Tibial artery (tissue), 4 donors: ENCODE measurements at regions not wholly inside any gene's neighbourhood (a gene's known extent, or its start where the extent isn't known, plus 50 kb on each side); places are given as distances from the start of the nearest gene placed in this dataset.

Source experiments
- DNase-seq, 2 donors: peaks; one replicate each; pipeline ENCODE4 v3.0.0-alpha.2; 2019
- H3K27ac ChIP-seq, 2 donors: fragments of 200-600 bp; sonication (generic) in 1 of 2; 1 replicate in 1 of 2; 2 replicates in 1 of 2; pipeline ENCODE4 v1.5.1; 2018 to 2019; ENCODE audit warnings: mild to moderate bottlenecking in 1 of 2
- H3K27me3 ChIP-seq, 2 donors: fragments of 200-600 bp; sonication (generic) in 1 of 2; one replicate each; pipeline versions ENCODE4 v1.5.1 to v1.6.0; 2016 to 2019
- H3K36me3 ChIP-seq, 3 donors: fragments of 200-600 bp; sonication (generic) in 2 of 3; one replicate each; pipeline ENCODE4 v1.5.1; 2016 to 2019; ENCODE audit warnings: mild to moderate bottlenecking in 2 of 3
- H3K4me1 ChIP-seq, 4 donors: fragments of 200-600 bp; sonication (generic) in 2 of 4; 1 replicate in 3 of 4; 2 replicates in 1 of 4; pipeline ENCODE4 v1.5.1; 2016 to 2019
- H3K4me3 ChIP-seq, 2 donors: fragments of 200-600 bp; sonication (generic) in 1 of 2; 1 replicate in 1 of 2; 2 replicates in 1 of 2; pipeline ENCODE4 v1.5.1; 2018 to 2019; ENCODE audit warnings: mild to moderate bottlenecking in 2 of 2
- H3K9me3 ChIP-seq, 3 donors: fragments of 200-600 bp; sonication (generic) in 1 of 3; one replicate each; pipeline ENCODE4 v1.5.1; 2016 to 2019
- intact Hi-C: fragments of 100-400 bp; cut with DNase I; formaldehyde crosslinking; loops from one replicate; pipeline ENCODE4 v1.15.0; 2023; ENCODE audit warnings: low total_unique reads
- TF ChIP-seq, protein P1 (sequence below), 2 experiments: fragments of 200-600 bp in 1 of 2; fragments of 450-650 bp in 1 of 2; IDR thresholded peaks; one replicate each; pipeline ENCODE4 v1.5.1; 2017 to 2019; ENCODE audit warnings: antibody characterized with exemption in 2 of 2, mild to moderate bottlenecking in 1 of 2, moderate library complexity in 1 of 2

DNA sequence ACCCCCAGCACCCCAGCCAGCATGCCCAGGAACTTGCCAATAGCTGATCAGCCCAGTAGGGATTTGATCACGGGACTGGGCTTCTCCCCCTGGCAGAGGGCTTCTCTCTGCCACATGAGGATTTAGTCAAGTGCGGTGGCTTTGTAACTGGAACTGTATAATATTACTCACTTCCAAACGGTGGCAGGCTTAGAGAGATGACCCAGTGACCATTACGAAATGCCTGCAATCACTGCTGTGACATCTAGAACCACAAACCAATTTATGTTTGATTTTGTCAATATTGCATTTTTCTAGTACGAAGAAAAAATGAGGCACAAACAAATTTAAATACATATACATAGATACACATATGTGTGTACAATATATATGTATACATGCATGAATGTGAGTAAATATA lies 192.1 kb downstream of the ERCC6L2 start:
- intact Hi-C loops = loop anchor here (10.0 kb wide), 1 partner anchor 343 kb away; no protein-coding TSS in a partner anchor
- Histone ChIP-seq H3K27me3 (no peaks in the 10 kb centered on the region), H3K9me3 (no peaks in the 10 kb centered on the region), H3K36me3 (no peaks in the 10 kb centered on the region), H3K27ac (peak overlapping the region; percentile 48 to 66), H3K4me1 (peaks cover 0 to 47% (median 35%) of the 10 kb centered on the region in 4 donors), H3K4me3 (no peak overlapping the region)
- no peak for DNase-seq
- TF ChIP-seq, protein P1, sequence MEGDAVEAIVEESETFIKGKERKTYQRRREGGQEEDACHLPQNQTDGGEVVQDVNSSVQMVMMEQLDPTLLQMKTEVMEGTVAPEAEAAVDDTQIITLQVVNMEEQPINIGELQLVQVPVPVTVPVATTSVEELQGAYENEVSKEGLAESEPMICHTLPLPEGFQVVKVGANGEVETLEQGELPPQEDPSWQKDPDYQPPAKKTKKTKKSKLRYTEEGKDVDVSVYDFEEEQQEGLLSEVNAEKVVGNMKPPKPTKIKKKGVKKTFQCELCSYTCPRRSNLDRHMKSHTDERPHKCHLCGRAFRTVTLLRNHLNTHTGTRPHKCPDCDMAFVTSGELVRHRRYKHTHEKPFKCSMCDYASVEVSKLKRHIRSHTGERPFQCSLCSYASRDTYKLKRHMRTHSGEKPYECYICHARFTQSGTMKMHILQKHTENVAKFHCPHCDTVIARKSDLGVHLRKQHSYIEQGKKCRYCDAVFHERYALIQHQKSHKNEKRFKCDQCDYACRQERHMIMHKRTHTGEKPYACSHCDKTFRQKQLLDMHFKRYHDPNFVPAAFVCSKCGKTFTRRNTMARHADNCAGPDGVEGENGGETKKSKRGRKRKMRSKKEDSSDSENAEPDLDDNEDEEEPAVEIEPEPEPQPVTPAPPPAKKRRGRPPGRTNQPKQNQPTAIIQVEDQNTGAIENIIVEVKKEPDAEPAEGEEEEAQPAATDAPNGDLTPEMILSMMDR (IDR thresholded peaks at IDR 0.05) = no peak

DNA sequence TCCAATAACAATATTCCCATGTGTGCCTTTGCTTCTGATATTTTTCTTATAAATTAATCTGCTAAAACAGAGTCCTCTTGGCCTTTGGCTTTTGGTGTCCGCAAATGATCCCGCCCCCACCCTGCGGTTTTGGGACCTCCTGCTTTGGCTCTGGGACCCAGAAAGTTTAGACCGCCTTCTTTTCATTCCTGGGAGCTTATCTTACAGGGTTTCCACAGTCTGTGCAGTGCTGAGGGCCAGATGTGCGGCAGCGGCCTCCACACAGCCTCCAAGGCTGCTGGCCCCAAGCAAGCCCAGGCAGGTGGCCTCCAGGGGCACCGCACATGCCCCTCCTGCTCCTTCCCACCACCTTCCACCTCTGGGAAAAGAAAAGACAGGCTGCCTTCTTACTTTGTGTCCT lies 191.5 kb downstream of the ERCC6L2 start:
- H3K36me3 ChIP-seq = no peaks in the 10 kb centered on the region
- no peaks in the 10 kb centered on the region for H3K9me3 ChIP-seq
- intact Hi-C loops = loop anchor here (10.0 kb wide), 1 partner anchor 342 kb away; no protein-coding TSS in a partner anchor
- H3K4me1 ChIP-seq = peaks cover 0 to 47% (median 35%) of the 10 kb centered on the region in 4 donors
- peak overlapping the region in 1 of 2 donors; percentile 1 for H3K4me3 ChIP-seq
- no peaks in the 10 kb centered on the region for H3K27me3 ChIP-seq
- peak overlapping the region; percentile 48 to 66 for H3K27ac ChIP-seq
- DNase-seq = peak; percentile 42 to 82
- TF ChIP-seq, protein P1 (IDR thresholded peaks at IDR 0.05) = no peak

DNA sequence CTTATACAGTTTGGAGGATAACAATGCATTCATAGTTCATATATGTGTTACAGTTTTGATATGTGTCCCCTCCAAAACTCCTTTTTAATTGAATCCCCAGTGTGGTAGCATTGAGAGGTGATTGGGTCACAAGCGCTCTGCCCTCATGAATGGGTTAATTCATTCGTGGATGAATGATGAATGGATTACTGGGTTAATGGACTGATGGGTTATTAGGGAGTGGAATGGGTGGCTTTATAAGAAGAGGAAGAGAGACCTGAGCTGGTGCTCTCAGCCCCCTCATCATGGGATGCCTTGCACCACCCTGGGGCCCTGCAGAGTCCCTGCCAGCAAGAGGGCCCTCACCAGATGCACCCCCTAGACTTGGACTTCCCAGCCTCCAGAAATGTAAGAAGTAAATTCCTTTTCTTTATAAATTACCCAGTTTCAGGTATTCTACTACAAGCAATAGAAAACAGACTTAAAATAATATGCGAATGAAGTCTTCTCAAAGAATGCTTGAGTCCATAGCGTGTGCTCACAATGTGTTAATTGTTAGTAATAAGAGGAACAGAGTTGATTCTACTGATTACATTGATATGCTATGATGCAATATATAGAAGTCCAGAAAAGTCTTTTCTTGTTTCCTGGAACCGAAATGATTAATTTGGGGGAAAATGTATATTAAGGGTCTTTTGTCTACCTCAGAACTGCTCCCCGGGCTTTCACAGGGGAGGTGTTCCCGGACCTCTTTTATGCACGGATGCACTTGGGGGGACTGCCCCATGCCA lies 190.2 kb downstream of the ERCC6L2 start:
- TF ChIP-seq, protein P1 (IDR thresholded peaks at IDR 0.05) = no peak

DNA sequence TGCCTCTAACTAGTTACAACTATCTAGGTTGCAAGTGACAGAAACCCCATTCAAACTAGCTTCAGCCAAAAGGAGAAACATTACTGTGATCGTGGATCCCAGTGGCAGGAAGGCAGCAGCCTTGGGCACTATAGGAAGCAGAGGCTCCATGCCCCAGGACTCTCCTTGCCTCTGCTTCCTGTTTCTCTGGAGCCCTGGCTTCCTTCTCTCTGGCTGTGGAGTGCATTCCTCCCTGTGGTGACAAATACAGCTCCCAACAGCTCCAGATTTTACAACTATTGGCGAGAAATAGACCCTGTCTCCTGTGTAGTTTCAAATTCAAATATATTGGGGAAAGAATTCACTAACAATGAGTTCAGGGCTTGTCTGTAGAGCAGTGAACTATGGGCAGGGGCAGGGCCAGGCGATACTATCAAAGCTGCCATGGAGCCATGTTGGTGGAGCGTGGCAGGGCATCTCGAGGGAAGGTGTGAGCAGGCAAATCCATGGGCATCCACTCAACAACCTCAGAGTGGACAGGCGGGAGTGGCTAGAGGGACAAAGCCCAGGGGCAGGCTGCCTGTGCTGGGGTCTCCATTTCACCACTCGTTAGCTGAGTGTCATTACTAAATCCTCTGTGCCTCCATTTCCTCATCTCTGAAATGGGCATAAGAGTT lies 189.5 kb downstream of the ERCC6L2 start:
- no peaks in the 10 kb centered on the region for H3K9me3 ChIP-seq
- H3K27ac ChIP-seq = peak overlapping the region; percentile 26 to 41
- H3K4me1 ChIP-seq = peaks cover 0 to 60% (median 43%) of the 10 kb centered on the region in 4 donors
- H3K4me3 ChIP-seq = no peak overlapping the region
- H3K27me3 ChIP-seq = no peaks in the 10 kb centered on the region
- intact Hi-C loops = loop anchor here (10.0 kb wide), 1 partner anchor 340 kb away; no protein-coding TSS in a partner anchor
- TF ChIP-seq, protein P1 (IDR thresholded peaks at IDR 0.05) = no peak
- H3K36me3 ChIP-seq = no peaks in the 10 kb centered on the region
- DNase-seq = no peak

More for the DNA sequence above, 190.2 kb downstream of the ERCC6L2 start:
- no peak for DNase-seq
- Histone ChIP-seq H3K4me1 (peaks cover 0 to 60% (median 43%) of the 10 kb centered on the region in 4 donors), H3K27me3 (no peaks in the 10 kb centered on the region), H3K27ac (peak overlapping the region; percentile 26 to 41), H3K4me3 (no peak overlapping the region), H3K9me3 (no peaks in the 10 kb centered on the region), H3K36me3 (no peaks in the 10 kb centered on the region)
- intact Hi-C loops = loop anchor here (10.0 kb wide), 1 partner anchor 341 kb away; no protein-coding TSS in a partner anchor

DNA sequence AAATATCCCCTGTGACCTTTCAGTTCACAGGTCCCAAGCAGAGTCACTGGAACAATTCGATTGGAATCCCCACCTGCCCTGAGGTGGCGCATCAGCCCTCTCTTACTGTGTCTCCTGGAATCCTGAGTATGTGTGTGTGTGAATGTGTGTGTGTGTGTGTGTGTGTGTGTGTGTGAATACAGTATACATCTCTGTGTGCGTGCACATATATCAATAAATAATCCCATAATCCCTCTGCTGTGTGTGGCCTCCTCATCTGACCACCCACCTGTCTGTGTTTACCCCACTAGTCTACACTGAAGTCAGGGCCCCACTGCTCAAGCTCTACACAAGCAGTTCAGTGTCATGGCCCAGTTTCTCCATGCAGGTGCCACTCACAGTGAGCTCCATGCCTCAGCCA lies 187.4 kb downstream of the ERCC6L2 start:
- TF ChIP-seq, protein P1 (IDR thresholded peaks at IDR 0.05) = no peak
- no peak for DNase-seq
- H3K27ac ChIP-seq = no peak overlapping the region
- no peaks in the 10 kb centered on the region for H3K27me3 ChIP-seq
- peaks cover 0 to 46% (median 34%) of the 10 kb centered on the region in 4 donors for H3K4me1 ChIP-seq
- H3K9me3 ChIP-seq = no peaks in the 10 kb centered on the region
- no peak overlapping the region for H3K4me3 ChIP-seq
- no peaks in the 10 kb centered on the region for H3K36me3 ChIP-seq
- intact Hi-C loops = loop anchor here (10.0 kb wide), 1 partner anchor 338 kb away; no protein-coding TSS in a partner anchor
